ENCODE measurements at regions not wholly inside any gene's neighbourhood (a gene's known extent, or its start where the extent isn't known, plus 50 kb on each side); places are given as distances from the start of the nearest gene placed in this dataset.
A peak's percentile ranks its signal among the peaks of the same experiment; 100 is the strongest.

DNA sequence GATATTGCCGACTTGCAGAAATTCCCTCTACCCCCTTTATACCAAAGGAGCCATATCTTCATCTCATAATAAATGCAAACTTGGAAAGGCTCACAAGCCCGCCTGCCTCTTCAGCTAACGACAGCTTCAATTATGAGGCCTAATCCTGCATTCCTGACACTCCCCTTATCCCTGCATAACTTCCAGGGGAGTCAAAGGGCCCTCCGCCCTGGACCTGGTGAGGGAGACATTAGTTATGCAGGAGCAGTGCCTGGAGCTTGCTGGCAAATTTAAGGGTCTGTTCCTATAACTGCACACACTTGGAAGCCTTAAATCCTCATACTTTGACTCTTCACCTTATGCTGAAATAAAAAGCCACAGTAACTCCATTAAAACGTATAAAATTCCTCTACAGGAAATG is 617.9 kb downstream of the BNC2 start:
- no peak overlapping the region for H3K4me3 ChIP-seq (replicated peaks; ENCODE audit: low read depth, low read length)
- DNase-seq (ENCODE audit: low read depth) = no peak
- no peak for TF ChIP-seq CTCF (IDR thresholded peaks at IDR 0.05; ENCODE audit: low read length, missing control alignments)

DNA sequence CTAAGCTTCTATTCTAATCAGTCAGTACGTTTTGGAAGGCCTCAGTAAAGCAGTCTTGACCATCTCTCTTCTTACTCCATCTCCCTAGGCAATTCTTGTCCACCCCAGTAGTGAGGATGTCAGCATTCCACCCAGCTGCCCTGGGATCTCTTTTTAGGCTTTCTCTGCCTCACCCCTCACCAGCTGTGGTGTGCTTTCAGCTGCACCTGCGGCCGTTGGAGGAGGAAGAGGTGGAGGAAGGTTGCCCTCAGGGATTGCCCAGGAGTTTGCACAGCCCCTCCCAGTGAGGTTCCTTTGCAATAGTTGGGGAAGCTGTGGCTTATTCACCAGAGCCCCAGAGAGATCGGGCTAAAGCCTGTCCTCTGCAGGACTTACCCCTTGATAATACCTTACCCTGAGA is 615.8 kb downstream of the BNC2 start:
- no peak for TF ChIP-seq CTCF (IDR thresholded peaks at IDR 0.05; ENCODE audit: low read length, missing control alignments)
- no peak overlapping the region for H3K4me3 ChIP-seq (replicated peaks; ENCODE audit: low read depth, low read length)
- DNase-seq (ENCODE audit: low read depth) = no peak

DNA sequence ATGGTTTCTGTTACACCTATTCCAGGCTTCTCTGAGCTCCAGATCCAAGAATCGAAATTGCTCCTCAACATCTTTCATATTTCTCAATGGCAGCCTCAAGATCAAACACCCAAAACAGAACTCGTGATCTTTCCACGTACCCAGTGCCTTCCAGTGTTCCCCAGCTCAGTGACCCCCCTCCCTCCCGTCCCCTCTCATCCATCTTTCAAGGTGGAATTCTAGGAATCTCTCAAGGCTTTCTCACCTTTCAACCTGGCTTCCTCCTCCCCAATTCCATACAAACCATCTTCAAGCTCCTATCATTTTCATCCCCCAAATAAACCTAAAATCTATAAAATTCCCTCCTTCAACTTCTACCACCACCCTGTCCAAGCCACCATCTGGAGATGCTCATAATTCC is 615.3 kb downstream of the BNC2 start:
- TF ChIP-seq CTCF (IDR thresholded peaks at IDR 0.05; ENCODE audit: low read length, missing control alignments) = no peak
- DNase-seq (ENCODE audit: low read depth) = no peak
- H3K4me3 ChIP-seq (replicated peaks; ENCODE audit: low read depth, low read length) = no peak overlapping the region

- peak; percentile 81 for TF ChIP-seq CTCF (IDR thresholded peaks at IDR 0.05; ENCODE audit: low read length, missing control alignments)
- no peak overlapping the region for H3K4me3 ChIP-seq (replicated peaks; ENCODE audit: low read depth, low read length)
- peak; percentile 45 for DNase-seq (ENCODE audit: low read depth)
Observed at GRCh38 chr9:16257604-16258003, 612.9 kb downstream of the BNC2 start.

- no peak for TF ChIP-seq CTCF (IDR thresholded peaks at IDR 0.05; ENCODE audit: low read length, missing control alignments)
- DNase-seq (ENCODE audit: low read depth) = no peak
- H3K4me3 ChIP-seq (replicated peaks; ENCODE audit: low read depth, low read length) = no peak overlapping the region
Observed at GRCh38 chr9:16258191-16258590, 612.3 kb downstream of the BNC2 start.

DNA sequence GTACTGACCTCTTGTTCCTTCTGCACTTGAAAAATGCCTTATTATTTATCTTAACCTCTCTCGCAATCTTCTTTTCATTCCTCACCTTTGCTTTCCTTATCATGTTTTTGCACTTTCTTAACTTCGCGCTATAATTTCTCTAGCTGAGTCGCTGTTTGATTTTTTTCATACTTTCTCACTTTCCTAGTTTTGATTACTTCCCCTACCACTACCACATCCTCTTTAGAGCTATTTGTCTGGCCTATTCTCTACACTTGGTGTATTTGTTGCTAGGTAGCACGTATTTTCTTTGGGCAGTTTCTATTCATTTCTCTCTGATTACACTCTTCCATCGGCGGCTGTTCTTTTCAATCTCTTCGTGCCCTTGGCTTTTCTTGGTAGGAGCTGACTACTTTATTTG is 611.8 kb downstream of the BNC2 start:
- TF ChIP-seq CTCF (IDR thresholded peaks at IDR 0.05; ENCODE audit: low read length, missing control alignments) = no peak
- H3K4me3 ChIP-seq (replicated peaks; ENCODE audit: low read depth, low read length) = no peak overlapping the region
- DNase-seq (ENCODE audit: low read depth) = no peak

- TF ChIP-seq CTCF (IDR thresholded peaks at IDR 0.05; ENCODE audit: low read length, missing control alignments) = no peak
- H3K4me3 ChIP-seq (replicated peaks; ENCODE audit: low read depth, low read length) = no peak overlapping the region
- DNase-seq (ENCODE audit: low read depth) = no peak
Observed at GRCh38 chr9:16262477-16263261, 607.8 kb downstream of the BNC2 start.

Data from fibroblast of pulmonary artery (primary cell).